ENCODE measurements at regions not wholly inside any gene's neighbourhood (a gene's known extent, or its start where the extent isn't known, plus 50 kb on each side); places are given as distances from the start of the nearest gene placed in this dataset.

DNA sequence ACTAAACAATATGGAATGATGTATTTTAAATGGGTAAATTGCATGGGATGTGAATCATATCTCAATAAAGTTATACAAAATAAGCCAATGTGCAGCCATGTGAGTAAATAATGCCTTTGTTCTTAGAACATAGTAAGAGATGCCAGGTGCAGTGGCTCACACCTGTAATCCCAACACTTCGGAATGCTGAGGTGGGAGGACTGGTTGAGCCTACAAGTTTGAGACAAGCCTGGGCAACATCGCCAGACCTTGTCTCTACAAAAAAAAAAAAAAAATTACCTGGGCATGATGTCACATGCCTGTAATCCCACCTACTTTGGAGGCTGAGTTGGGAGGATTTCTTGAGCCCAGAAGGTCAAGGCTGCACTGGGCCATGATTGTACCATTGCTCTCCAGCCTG is 230.7 kb downstream of the RFC3 start:
- Histone ChIP-seq H3K9ac (ENCODE audit: low read depth in 1 of 2, low read length in 2 of 2) (no peak overlapping the region), H3K9me3 (ENCODE audit: control insufficient read depth in 1 of 2, low read length in 2 of 2) (no peaks in the 10 kb centered on the region), H3K36me3 (ENCODE audit: control insufficient read depth in 1 of 2, insufficient read depth in 2 of 2, low read length in 2 of 2) (no peaks in the 10 kb centered on the region), H3K27ac (ENCODE audit: low read depth, low read length) (no peak overlapping the region), H3K4me3 (ENCODE audit: low read depth in 1 of 2, low read length in 2 of 2) (no peak overlapping the region), H3K27me3 (ENCODE audit: control insufficient read depth in 1 of 2, insufficient read depth in 2 of 2, low read length in 2 of 2) (no peaks in the 10 kb centered on the region), H3K4me1 (ENCODE audit: control insufficient read depth in 1 of 2, insufficient read depth in 2 of 2, low read length in 2 of 2) (no peaks in the 10 kb centered on the region)

DNA sequence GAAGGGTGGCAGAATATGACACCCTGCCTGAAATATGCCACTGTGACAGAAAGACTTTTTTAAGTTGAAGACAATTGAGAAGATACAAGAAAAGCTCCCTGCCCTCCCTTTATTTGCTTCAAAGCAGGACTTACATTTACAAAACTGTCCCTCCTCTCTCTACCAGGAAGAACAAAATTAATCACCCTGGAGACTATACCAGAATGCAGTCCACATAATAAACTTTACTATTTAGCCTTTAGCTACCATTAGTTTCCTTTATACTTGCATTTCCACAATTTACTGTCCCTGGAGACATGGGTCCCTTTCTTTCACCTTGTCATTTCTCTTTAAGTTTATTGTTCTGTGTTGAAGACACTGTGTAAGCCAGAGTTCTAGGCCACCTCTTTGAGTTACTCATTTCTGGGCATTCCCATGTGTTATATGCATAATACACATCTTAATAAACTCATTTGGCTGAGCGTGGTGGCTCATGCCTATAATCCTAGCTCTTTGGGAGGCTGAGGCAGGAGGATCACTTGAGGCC is 238.8 kb downstream of the RFC3 start:
- H3K9ac ChIP-seq (ENCODE audit: low read depth in 1 of 2, low read length in 2 of 2): no peak overlapping the region
- H3K36me3 ChIP-seq (ENCODE audit: control insufficient read depth in 1 of 2, insufficient read depth in 2 of 2, low read length in 2 of 2): no peaks in the 10 kb centered on the region
- no peaks in the 10 kb centered on the region for H3K27me3 ChIP-seq (ENCODE audit: control insufficient read depth in 1 of 2, insufficient read depth in 2 of 2, low read length in 2 of 2)
- no peak overlapping the region for H3K27ac ChIP-seq (ENCODE audit: low read depth, low read length)
- no peaks in the 10 kb centered on the region for H3K4me1 ChIP-seq (ENCODE audit: control insufficient read depth in 1 of 2, insufficient read depth in 2 of 2, low read length in 2 of 2)
- H3K4me3 ChIP-seq (ENCODE audit: low read depth in 1 of 2, low read length in 2 of 2): no peak overlapping the region
- H3K9me3 ChIP-seq (ENCODE audit: control insufficient read depth in 1 of 2, low read length in 2 of 2): no peaks in the 10 kb centered on the region

DNA sequence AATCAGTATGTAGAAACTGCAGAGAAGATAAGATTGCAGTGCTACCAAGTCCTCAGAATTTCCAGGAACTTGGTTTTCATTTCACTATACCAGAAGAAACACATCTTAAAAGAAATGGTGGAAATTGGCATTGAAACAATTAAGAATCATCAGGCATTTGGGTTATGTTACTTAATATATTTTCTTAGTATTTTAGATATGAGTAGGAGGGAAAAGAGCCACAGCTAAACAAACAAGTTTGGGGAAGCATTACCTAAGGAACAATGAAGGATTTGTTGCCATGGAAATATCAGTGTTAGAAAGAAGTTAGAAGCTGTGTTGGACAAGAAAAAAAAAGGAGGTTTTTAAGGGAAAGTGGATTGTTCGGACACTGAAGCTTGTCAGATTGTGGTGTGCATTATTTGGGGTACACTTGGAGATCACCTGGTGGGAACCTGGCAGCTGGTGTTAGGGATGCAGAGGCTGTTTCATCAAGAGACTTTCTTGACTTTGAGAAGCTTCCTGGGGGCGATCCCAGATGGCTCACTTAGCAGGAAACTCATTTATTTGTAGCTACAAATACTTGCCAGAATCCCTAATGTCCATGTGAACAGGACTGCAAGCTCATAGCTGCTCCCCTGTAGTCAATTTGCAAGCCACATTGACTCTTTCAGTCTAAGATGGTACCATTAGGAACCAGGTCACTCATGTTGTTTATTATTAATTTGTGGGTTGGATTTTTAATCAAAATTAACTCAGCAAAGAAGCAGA is 246.7 kb downstream of the RFC3 start:
- no peak overlapping the region for H3K27ac ChIP-seq (ENCODE audit: low read depth, low read length)
- no peak overlapping the region for H3K9ac ChIP-seq (ENCODE audit: low read depth in 1 of 2, low read length in 2 of 2)
- no peaks in the 10 kb centered on the region for H3K9me3 ChIP-seq (ENCODE audit: control insufficient read depth in 1 of 2, low read length in 2 of 2)
- H3K4me3 ChIP-seq (ENCODE audit: low read depth in 1 of 2, low read length in 2 of 2): no peak overlapping the region
- H3K36me3 ChIP-seq (ENCODE audit: control insufficient read depth in 1 of 2, insufficient read depth in 2 of 2, low read length in 2 of 2): no peaks in the 10 kb centered on the region
- H3K27me3 ChIP-seq (ENCODE audit: control insufficient read depth in 1 of 2, insufficient read depth in 2 of 2, low read length in 2 of 2): no peaks in the 10 kb centered on the region
- H3K4me1 ChIP-seq (ENCODE audit: control insufficient read depth in 1 of 2, insufficient read depth in 2 of 2, low read length in 2 of 2): no peaks in the 10 kb centered on the region

DNA sequence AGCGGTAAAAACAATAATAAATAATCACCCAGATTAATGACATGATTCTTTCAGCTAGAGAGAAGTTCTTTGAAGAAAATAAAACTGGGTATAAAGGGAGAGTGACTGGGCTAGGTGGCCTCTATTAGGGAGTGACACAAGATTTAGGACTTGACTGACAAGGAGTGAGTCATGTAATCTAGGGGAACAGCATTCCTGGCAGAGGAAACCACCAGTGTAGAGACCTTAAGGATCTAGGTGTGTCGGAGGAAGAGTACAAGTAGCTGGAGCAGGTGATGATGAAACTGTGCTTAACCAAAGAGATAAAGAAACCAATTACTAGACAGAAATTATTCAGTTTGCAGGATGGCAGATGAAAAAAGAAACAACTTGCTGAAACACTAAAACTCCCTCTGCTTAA is 248.0 kb downstream of the RFC3 start:
- Histone ChIP-seq H3K4me3 (ENCODE audit: low read depth in 1 of 2, low read length in 2 of 2) (no peak overlapping the region), H3K36me3 (ENCODE audit: control insufficient read depth in 1 of 2, insufficient read depth in 2 of 2, low read length in 2 of 2) (no peaks in the 10 kb centered on the region)

DNA sequence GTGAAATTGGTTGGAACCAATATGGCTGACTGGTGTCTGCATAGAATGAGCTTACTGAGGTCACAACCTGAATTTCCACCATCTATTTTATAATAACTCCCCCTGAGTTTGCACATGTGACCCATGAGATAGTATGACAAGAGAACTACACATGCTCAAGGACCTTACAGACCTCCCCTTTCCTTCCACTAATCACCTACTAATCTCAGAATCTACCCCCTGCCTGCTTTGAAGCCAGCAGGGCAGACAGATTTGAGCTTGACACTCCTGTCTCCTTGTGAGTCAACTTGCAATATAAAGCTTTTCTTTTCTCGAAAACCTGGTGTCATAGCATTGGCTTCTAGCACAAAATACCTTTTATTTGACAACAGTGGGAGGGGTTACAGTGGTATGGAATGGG is 248.4 kb downstream of the RFC3 start:
- Histone ChIP-seq H3K4me1 (ENCODE audit: control insufficient read depth in 1 of 2, insufficient read depth in 2 of 2, low read length in 2 of 2) (no peaks in the 10 kb centered on the region), H3K9me3 (ENCODE audit: control insufficient read depth in 1 of 2, low read length in 2 of 2) (no peaks in the 10 kb centered on the region), H3K4me3 (ENCODE audit: low read depth in 1 of 2, low read length in 2 of 2) (no peak overlapping the region), H3K27ac (ENCODE audit: low read depth, low read length) (no peak overlapping the region), H3K9ac (ENCODE audit: low read depth in 1 of 2, low read length in 2 of 2) (no peak overlapping the region), H3K27me3 (ENCODE audit: control insufficient read depth in 1 of 2, insufficient read depth in 2 of 2, low read length in 2 of 2) (no peaks in the 10 kb centered on the region), H3K36me3 (ENCODE audit: control insufficient read depth in 1 of 2, insufficient read depth in 2 of 2, low read length in 2 of 2) (no peaks in the 10 kb centered on the region)

More for the DNA sequence above, 248.0 kb downstream of the RFC3 start:
- no peaks in the 10 kb centered on the region for H3K4me1 ChIP-seq (ENCODE audit: control insufficient read depth in 1 of 2, insufficient read depth in 2 of 2, low read length in 2 of 2)
- H3K27me3 ChIP-seq (ENCODE audit: control insufficient read depth in 1 of 2, insufficient read depth in 2 of 2, low read length in 2 of 2): no peaks in the 10 kb centered on the region
- no peak overlapping the region for H3K9ac ChIP-seq (ENCODE audit: low read depth in 1 of 2, low read length in 2 of 2)
- no peak overlapping the region for H3K27ac ChIP-seq (ENCODE audit: low read depth, low read length)
- no peaks in the 10 kb centered on the region for H3K9me3 ChIP-seq (ENCODE audit: control insufficient read depth in 1 of 2, low read length in 2 of 2)

DNA sequence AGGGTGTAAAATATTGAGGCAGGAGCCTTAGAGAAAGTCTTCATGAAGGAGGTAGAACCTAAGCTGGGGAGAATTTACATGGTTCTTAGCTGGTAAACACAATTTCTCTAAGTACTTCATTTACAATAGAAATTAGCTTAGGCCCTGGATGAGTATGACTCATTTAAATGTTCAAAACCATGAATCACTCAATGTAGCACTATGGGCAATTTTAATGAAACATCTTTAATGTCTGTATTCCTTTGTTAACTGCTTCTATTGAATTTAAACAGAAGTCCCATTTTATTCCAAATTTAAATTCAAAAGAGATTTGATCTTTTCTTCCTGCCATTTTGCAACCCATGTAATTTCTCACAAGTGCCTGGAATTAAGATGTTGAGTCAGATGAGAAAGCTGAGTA is 252.1 kb downstream of the RFC3 start:
- H3K27ac ChIP-seq (ENCODE audit: low read depth, low read length): no peak overlapping the region

DNA sequence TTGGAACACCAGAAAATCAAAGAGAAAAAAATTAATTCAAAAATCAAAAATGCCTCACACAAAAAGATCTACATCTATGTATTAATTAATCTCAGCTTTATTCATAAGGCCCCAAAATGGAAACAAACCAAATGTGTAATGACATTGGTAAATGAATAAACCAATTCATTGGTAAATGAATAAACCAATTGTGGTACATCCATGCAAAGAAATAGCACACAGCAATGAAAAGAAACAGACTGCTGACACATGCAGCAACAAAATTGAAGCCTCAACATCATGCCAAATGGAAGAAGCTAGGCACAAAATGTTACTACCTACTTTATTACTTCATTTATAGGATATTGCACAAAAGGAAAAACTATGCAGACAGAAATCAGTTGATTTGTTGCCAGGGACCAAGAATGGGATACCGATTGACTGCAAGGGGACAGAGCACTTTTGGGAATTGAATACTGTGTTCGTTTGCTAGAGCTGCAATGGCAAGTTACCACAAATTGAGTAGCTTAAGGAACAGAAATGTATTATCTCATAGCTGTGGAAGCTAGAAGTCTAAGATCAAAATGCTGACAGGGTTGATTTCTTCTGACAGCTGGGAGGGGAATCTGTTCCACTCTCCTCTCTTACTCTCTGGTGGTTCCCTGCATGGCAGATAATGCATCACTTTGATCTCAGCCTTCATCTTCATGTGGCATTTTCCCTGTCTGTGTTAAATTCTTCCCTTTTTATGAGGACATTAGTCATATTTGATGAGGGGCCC is 252.8 kb downstream of the RFC3 start:
- Histone ChIP-seq H3K4me1 (ENCODE audit: control insufficient read depth in 1 of 2, insufficient read depth in 2 of 2, low read length in 2 of 2) (no peaks in the 10 kb centered on the region), H3K9ac (ENCODE audit: low read depth in 1 of 2, low read length in 2 of 2) (no peak overlapping the region), H3K9me3 (ENCODE audit: control insufficient read depth in 1 of 2, low read length in 2 of 2) (no peaks in the 10 kb centered on the region), H3K36me3 (ENCODE audit: control insufficient read depth in 1 of 2, insufficient read depth in 2 of 2, low read length in 2 of 2) (no peaks in the 10 kb centered on the region), H3K27me3 (ENCODE audit: control insufficient read depth in 1 of 2, insufficient read depth in 2 of 2, low read length in 2 of 2) (no peaks in the 10 kb centered on the region), H3K4me3 (ENCODE audit: low read depth in 1 of 2, low read length in 2 of 2) (no peak overlapping the region), H3K27ac (ENCODE audit: low read depth, low read length) (no peak overlapping the region)

More for the DNA sequence above, 252.1 kb downstream of the RFC3 start:
- Histone ChIP-seq H3K27me3 (ENCODE audit: control insufficient read depth in 1 of 2, insufficient read depth in 2 of 2, low read length in 2 of 2) (no peaks in the 10 kb centered on the region), H3K9ac (ENCODE audit: low read depth in 1 of 2, low read length in 2 of 2) (no peak overlapping the region), H3K36me3 (ENCODE audit: control insufficient read depth in 1 of 2, insufficient read depth in 2 of 2, low read length in 2 of 2) (no peaks in the 10 kb centered on the region), H3K4me3 (ENCODE audit: low read depth in 1 of 2, low read length in 2 of 2) (no peak overlapping the region), H3K4me1 (ENCODE audit: control insufficient read depth in 1 of 2, insufficient read depth in 2 of 2, low read length in 2 of 2) (no peaks in the 10 kb centered on the region), H3K9me3 (ENCODE audit: control insufficient read depth in 1 of 2, low read length in 2 of 2) (no peaks in the 10 kb centered on the region)

DNA sequence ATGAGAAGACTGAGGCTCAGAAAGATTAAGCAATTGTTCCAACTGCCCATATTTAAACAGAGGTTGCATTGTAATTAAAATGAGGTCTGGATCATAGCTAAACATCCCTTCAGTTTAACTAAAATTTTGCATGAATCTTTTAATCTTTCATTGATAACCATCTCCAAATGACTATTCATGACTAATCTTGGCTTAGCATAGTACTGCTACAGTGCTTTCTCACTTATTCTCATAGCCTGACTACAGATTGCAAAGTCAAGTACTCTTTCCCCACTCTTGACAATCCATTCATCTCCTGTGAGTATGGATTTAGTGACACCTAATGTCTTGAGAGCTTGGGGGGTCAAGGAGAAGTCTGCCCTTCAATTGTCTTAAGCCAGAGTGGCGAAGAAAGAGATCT is 258.4 kb downstream of the RFC3 start:
- Histone ChIP-seq H3K27ac (ENCODE audit: low read depth, low read length) (no peak overlapping the region), H3K4me1 (ENCODE audit: control insufficient read depth in 1 of 2, insufficient read depth in 2 of 2, low read length in 2 of 2) (no peaks in the 10 kb centered on the region)

DNA sequence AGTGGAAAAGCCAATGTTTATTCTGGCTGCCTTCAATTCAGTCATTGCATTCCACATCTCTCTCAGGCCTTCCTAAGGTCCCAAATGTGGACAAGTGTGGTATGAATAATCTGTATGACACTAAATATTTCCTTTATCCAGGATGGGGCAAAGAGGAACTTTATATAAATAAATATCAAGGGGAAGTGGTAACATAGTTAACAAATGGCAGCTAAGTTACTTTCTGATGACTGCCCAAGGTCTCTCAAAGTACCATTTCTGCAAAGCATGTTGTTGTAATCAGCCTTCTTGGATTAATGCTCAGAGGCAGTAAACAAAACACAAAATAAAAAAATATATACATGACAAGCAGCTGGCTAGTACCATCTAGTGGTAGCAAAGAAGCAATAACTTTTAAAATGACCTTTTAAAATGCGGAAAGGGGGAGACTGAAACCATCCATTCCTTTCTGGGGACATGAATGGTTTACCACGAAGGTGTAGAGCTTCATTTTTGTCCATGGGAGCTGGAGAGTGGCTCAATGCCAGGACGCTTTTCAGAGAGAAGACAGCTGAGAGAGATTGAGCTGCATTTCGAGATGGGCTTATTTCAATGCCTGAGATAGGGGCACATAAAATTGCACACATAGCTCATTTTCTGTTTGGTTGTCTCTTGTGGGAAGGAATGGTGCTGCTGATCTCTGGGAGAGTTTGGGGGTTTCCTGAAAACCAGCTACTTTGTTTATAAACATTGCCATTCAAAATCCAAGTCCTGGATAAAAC is 259.2 kb downstream of the RFC3 start:
- H3K4me1 ChIP-seq (ENCODE audit: control insufficient read depth in 1 of 2, insufficient read depth in 2 of 2, low read length in 2 of 2): no peaks in the 10 kb centered on the region
- H3K9ac ChIP-seq (ENCODE audit: low read depth in 1 of 2, low read length in 2 of 2): no peak overlapping the region
- no peak overlapping the region for H3K27ac ChIP-seq (ENCODE audit: low read depth, low read length)
- no peaks in the 10 kb centered on the region for H3K27me3 ChIP-seq (ENCODE audit: control insufficient read depth in 1 of 2, insufficient read depth in 2 of 2, low read length in 2 of 2)
- no peak overlapping the region for H3K4me3 ChIP-seq (ENCODE audit: low read depth in 1 of 2, low read length in 2 of 2)
- H3K9me3 ChIP-seq (ENCODE audit: control insufficient read depth in 1 of 2, low read length in 2 of 2): no peaks in the 10 kb centered on the region
- no peaks in the 10 kb centered on the region for H3K36me3 ChIP-seq (ENCODE audit: control insufficient read depth in 1 of 2, insufficient read depth in 2 of 2, low read length in 2 of 2)

More for the DNA sequence above, 258.4 kb downstream of the RFC3 start:
- H3K27me3 ChIP-seq (ENCODE audit: control insufficient read depth in 1 of 2, insufficient read depth in 2 of 2, low read length in 2 of 2): no peaks in the 10 kb centered on the region
- no peaks in the 10 kb centered on the region for H3K9me3 ChIP-seq (ENCODE audit: control insufficient read depth in 1 of 2, low read length in 2 of 2)
- no peak overlapping the region for H3K4me3 ChIP-seq (ENCODE audit: low read depth in 1 of 2, low read length in 2 of 2)
- H3K36me3 ChIP-seq (ENCODE audit: control insufficient read depth in 1 of 2, insufficient read depth in 2 of 2, low read length in 2 of 2): no peaks in the 10 kb centered on the region
- H3K9ac ChIP-seq (ENCODE audit: low read depth in 1 of 2, low read length in 2 of 2): no peak overlapping the region

Data from duodenal mucosa (tissue), 2 donors.